ENCODE measurements at regions not wholly inside any gene's neighbourhood (a gene's known extent, or its start where the extent isn't known, plus 50 kb on each side); places are given as distances from the start of the nearest gene placed in this dataset.

DNA sequence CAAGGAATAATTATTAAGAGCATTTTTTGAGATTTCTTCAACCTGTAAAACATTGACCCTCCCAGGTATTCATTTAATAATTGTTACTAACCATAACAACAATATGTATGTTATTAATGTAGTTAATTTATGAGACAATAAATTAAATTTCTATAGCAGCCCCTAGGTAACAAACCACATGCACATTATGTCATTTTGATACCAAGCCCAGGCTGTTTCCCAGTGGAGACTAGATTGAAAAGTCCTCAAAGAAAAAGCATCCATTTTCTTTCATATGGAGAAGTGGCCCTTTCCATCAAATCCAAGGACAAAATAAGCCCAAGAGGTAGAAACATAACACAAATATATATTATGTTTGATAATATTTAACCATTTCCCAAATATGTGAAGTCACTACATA is 104.3 kb upstream of the GK2 start:
- H3K4me1 Mint-ChIP-seq (ENCODE audit: low read depth, unreplicated experiment), result no peaks in the 10 kb centered on the region
- ChIA-PET CTCF (no interaction called here), POLR2A (no interaction called here)
- H3K4me3 Mint-ChIP-seq (ENCODE audit: unreplicated experiment), result no peak overlapping the region
- Histone ChIP-seq H3K36me3 (ENCODE audit: control insufficient read depth, insufficient read depth, low read length) (no peaks in the 10 kb centered on the region), H3K27me3 (replicated peaks; ENCODE audit: control insufficient read depth, insufficient read depth, low read length) (no peaks in the 10 kb centered on the region), H3K4me1 (no peaks in the 10 kb centered on the region), H3K9me3 (no peaks in the 10 kb centered on the region), H3K4me3 (ENCODE audit: low read depth, low read length) (no peak overlapping the region)
- no TSS peak for BruUV-seq (replicated peaks)
- no peak for DNase-seq
- peaks cover 7% of the 10 kb centered on the region for H3K27me3 Mint-ChIP-seq (ENCODE audit: insufficient read depth, unreplicated experiment)
- no peaks in the 10 kb centered on the region for H3K9me3 Mint-ChIP-seq (ENCODE audit: unreplicated experiment)
- intact Hi-C loops (cut with micrococcal nuclease; ENCODE audit: unreplicated experiment), result no loop called here
- no peaks in the 10 kb centered on the region for H3K36me3 Mint-ChIP-seq (ENCODE audit: insufficient read depth, unreplicated experiment)
- TF ChIP-seq, protein P1, sequence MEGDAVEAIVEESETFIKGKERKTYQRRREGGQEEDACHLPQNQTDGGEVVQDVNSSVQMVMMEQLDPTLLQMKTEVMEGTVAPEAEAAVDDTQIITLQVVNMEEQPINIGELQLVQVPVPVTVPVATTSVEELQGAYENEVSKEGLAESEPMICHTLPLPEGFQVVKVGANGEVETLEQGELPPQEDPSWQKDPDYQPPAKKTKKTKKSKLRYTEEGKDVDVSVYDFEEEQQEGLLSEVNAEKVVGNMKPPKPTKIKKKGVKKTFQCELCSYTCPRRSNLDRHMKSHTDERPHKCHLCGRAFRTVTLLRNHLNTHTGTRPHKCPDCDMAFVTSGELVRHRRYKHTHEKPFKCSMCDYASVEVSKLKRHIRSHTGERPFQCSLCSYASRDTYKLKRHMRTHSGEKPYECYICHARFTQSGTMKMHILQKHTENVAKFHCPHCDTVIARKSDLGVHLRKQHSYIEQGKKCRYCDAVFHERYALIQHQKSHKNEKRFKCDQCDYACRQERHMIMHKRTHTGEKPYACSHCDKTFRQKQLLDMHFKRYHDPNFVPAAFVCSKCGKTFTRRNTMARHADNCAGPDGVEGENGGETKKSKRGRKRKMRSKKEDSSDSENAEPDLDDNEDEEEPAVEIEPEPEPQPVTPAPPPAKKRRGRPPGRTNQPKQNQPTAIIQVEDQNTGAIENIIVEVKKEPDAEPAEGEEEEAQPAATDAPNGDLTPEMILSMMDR (IDR thresholded peaks at IDR 0.05; ENCODE audit: insufficient read depth in 1 of 2, low read depth in 1 of 2, low read length in 1 of 2, severe bottlenecking in 1 of 2, unreplicated experiment in 1 of 2), result no peak
- H3K27ac Mint-ChIP-seq (ENCODE audit: unreplicated experiment), result no peak overlapping the region

DNA sequence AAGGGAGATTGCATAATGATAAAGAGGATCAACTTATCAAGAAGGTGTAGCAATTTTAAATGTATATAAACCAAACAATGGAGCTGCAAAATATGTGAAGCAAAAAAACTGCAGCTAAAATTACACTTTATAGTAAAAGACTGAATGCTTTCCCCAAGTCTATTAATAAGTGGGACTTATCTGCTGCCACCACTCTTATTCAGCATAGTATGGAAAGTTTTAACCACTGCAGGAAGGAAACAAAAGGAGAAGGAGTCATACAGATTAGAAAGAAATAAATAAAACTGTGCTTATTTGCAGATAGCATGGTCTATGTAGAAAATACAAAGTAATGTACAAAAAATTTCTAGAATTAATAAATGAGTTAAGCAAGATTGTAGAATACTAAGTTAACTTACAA is 94.1 kb upstream of the GK2 start:
- TF ChIP-seq, protein P1 (IDR thresholded peaks at IDR 0.05; ENCODE audit: insufficient read depth in 1 of 2, low read depth in 1 of 2, low read length in 1 of 2, severe bottlenecking in 1 of 2, unreplicated experiment in 1 of 2), result no peak
- no peak overlapping the region for H3K4me3 ChIP-seq (ENCODE audit: low read depth, low read length)
- no peaks in the 10 kb centered on the region for H3K36me3 ChIP-seq (ENCODE audit: control insufficient read depth, insufficient read depth, low read length)
- no TSS peak for BruUV-seq (replicated peaks)
- H3K27ac Mint-ChIP-seq (ENCODE audit: unreplicated experiment), result no peak overlapping the region
- no peak overlapping the region for H3K4me3 Mint-ChIP-seq (ENCODE audit: unreplicated experiment)
- no peaks in the 10 kb centered on the region for H3K27me3 ChIP-seq (replicated peaks; ENCODE audit: control insufficient read depth, insufficient read depth, low read length)
- H3K36me3 Mint-ChIP-seq (ENCODE audit: insufficient read depth, unreplicated experiment), result no peaks in the 10 kb centered on the region
- DNase-seq, result no peak
- H3K27me3 Mint-ChIP-seq (ENCODE audit: insufficient read depth, unreplicated experiment), result peaks cover 11% of the 10 kb centered on the region
- H3K9me3 ChIP-seq, result no peaks in the 10 kb centered on the region
- ChIA-PET CTCF (no interaction called here), POLR2A (no interaction called here)
- H3K4me1 Mint-ChIP-seq (ENCODE audit: low read depth, unreplicated experiment), result no peaks in the 10 kb centered on the region
- H3K4me1 ChIP-seq, result no peaks in the 10 kb centered on the region
- intact Hi-C loops (cut with micrococcal nuclease; ENCODE audit: unreplicated experiment), result no loop called here
- H3K9me3 Mint-ChIP-seq (ENCODE audit: unreplicated experiment), result no peaks in the 10 kb centered on the region

DNA sequence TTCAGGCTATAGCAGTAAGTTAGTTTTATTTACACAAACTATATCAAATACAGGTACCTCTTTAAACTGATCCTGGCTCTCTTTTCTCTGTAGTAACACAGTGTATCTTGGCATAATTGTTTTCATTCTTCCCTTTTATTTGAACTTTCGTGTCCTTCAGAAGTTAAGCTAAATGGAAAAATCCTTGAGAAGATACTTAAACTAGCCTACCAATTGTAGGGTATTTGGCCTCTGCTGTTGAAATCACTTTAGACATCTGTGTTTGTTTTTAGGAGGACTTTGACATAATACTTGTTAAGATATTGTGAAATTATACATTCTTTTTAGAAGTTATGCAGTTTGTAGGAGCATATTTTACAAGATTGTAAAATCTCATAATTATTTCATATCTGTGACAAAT is 90.3 kb upstream of the GK2 start:
- no TSS peak for BruUV-seq (replicated peaks)
- ChIA-PET POLR2A (no interaction called here), CTCF (no interaction called here)
- H3K4me3 Mint-ChIP-seq (ENCODE audit: unreplicated experiment), result no peak overlapping the region
- Histone ChIP-seq H3K27me3 (replicated peaks; ENCODE audit: control insufficient read depth, insufficient read depth, low read length) (no peaks in the 10 kb centered on the region), H3K9me3 (no peaks in the 10 kb centered on the region), H3K4me1 (no peaks in the 10 kb centered on the region), H3K4me3 (ENCODE audit: low read depth, low read length) (no peak overlapping the region), H3K36me3 (ENCODE audit: control insufficient read depth, insufficient read depth, low read length) (no peaks in the 10 kb centered on the region)
- no peaks in the 10 kb centered on the region for H3K9me3 Mint-ChIP-seq (ENCODE audit: unreplicated experiment)
- no peak for DNase-seq
- H3K27me3 Mint-ChIP-seq (ENCODE audit: insufficient read depth, unreplicated experiment), result peaks cover 4% of the 10 kb centered on the region
- H3K27ac Mint-ChIP-seq (ENCODE audit: unreplicated experiment), result no peak overlapping the region
- no peaks in the 10 kb centered on the region for H3K4me1 Mint-ChIP-seq (ENCODE audit: low read depth, unreplicated experiment)
- intact Hi-C loops (cut with micrococcal nuclease; ENCODE audit: unreplicated experiment), result loop anchor here (1.0 kb wide), 1 partner anchor 54 kb away; no protein-coding TSS in a partner anchor
- TF ChIP-seq, protein P1 (IDR thresholded peaks at IDR 0.05; ENCODE audit: insufficient read depth in 1 of 2, low read depth in 1 of 2, low read length in 1 of 2, severe bottlenecking in 1 of 2, unreplicated experiment in 1 of 2), result no peak
- no peaks in the 10 kb centered on the region for H3K36me3 Mint-ChIP-seq (ENCODE audit: insufficient read depth, unreplicated experiment)
